ENCODE measurements at regions not wholly inside any gene's neighbourhood (a gene's known extent, or its start where the extent isn't known, plus 50 kb on each side); places are given as distances from the start of the nearest gene placed in this dataset.

DNA sequence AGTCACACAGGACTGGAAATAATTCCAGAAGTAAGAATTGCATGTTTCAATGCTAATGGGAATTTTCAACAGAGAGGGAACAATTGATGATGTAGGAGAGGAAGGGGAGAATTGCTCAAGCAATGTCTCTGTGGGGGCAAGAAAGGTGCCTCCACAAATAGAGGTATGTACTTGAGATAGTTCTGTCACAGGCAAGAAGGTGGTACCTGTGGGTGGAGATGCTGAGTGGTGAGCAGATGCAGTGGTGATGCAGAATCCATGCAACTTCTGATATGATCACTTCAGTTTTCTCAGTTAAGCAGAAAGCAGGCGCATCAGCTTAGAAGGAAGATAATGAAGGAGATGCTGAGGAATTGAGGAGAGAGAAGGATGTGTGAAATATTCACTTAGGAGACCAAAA lies 55.1 kb upstream of the SEC24B start:
- TF ChIP-seq CTCF (conservative IDR thresholded peaks at IDR 0.05; ENCODE audit: low read depth, low read length) (no peak), EZH2 (IDR thresholded peaks at IDR 0.05; ENCODE audit: low read length, unreplicated experiment) (no peak)

Measured in PC-3 (cell line).